Colonic mucosa (tissue), 4 donors: ENCODE measurements at regions not wholly inside any gene's neighbourhood (a gene's known extent, or its start where the extent isn't known, plus 50 kb on each side); places are given as distances from the start of the nearest gene placed in this dataset.

Experiments used
- DNase-seq: peaks from one replicate; pipeline ENCODE4 v3.0.0-alpha.2; 2020
- H3K27ac ChIP-seq: fragments of 200-600 bp; one replicate; pipeline ENCODE4 v1.8.0; 2021
- H3K27me3 ChIP-seq: fragments of 200-600 bp; one replicate; pipeline ENCODE4 v1.8.0; 2021
- H3K36me3 ChIP-seq: fragments of 200-600 bp; one replicate; pipeline ENCODE4 v1.8.0; 2021
- H3K4me1 ChIP-seq: fragments of 200-600 bp; one replicate; pipeline ENCODE4 v1.8.0; 2021; ENCODE audit warnings: mild to moderate bottlenecking
- H3K4me3 ChIP-seq: fragments of 200-600 bp; one replicate; pipeline ENCODE4 v1.8.0; 2021
- H3K9ac ChIP-seq, 2 donors: one replicate each; pipeline ENCODE4 v1.7.0; 2013; ENCODE audit warnings: control low read depth in 2 of 2, low read depth in 2 of 2, low read length in 2 of 2
- H3K9me3 ChIP-seq: fragments of 200-600 bp; one replicate; pipeline ENCODE4 v1.8.0; 2021
- intact Hi-C: fragments of 100-400 bp; cut with DNase I; formaldehyde crosslinking; loops from one replicate; pipeline ENCODE4 v1.14.1; 2022
- TF ChIP-seq, protein P1 (sequence below): fragments of 200-600 bp; IDR thresholded peaks from one replicate; pipeline ENCODE4 v1.8.0; 2022; ENCODE audit warnings: antibody characterized with exemption, mild to moderate bottlenecking
- donor health status: healthy.
- donor health status: DM: no; HTN: no; CAD: no.
- donor health status: DM: no; HTN: no; CAD: no.

GRCh38 chr2:71849607-71850305 lies 297.9 kb downstream of the CYP26B1 start:
- TF ChIP-seq, protein P1, sequence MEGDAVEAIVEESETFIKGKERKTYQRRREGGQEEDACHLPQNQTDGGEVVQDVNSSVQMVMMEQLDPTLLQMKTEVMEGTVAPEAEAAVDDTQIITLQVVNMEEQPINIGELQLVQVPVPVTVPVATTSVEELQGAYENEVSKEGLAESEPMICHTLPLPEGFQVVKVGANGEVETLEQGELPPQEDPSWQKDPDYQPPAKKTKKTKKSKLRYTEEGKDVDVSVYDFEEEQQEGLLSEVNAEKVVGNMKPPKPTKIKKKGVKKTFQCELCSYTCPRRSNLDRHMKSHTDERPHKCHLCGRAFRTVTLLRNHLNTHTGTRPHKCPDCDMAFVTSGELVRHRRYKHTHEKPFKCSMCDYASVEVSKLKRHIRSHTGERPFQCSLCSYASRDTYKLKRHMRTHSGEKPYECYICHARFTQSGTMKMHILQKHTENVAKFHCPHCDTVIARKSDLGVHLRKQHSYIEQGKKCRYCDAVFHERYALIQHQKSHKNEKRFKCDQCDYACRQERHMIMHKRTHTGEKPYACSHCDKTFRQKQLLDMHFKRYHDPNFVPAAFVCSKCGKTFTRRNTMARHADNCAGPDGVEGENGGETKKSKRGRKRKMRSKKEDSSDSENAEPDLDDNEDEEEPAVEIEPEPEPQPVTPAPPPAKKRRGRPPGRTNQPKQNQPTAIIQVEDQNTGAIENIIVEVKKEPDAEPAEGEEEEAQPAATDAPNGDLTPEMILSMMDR, result no peak
- Histone ChIP-seq H3K27me3 (no peaks in the 10 kb centered on the region), H3K9me3 (no peaks in the 10 kb centered on the region), H3K4me1 (no peaks in the 10 kb centered on the region), H3K4me3 (no peak overlapping the region), H3K27ac (no peak overlapping the region), H3K36me3 (no peaks in the 10 kb centered on the region), H3K9ac (no peak overlapping the region)
- intact Hi-C loops, result no loop called here
- DNase-seq, result no peak

DNA sequence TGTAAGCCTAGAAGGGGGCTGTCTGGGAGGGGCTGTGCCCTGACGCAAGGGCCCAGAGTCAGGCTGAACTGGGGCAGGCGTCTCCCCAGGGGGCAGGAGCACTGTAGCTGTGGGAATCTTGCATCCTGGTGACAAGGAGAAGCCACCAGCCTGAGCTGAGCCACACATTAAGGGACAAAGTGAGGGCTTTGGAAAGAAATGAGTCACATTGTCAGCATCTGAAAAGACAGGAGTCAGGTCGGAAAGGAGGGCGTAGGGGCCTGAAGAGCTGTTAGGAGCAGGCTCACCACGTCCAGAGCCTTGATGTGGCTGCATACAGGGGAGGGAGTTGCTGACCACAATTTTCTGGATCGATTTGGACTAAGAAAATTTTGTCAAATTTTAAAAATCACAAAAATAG lies 298.6 kb downstream of the CYP26B1 start:
- no peaks in the 10 kb centered on the region for H3K36me3 ChIP-seq
- no peaks in the 10 kb centered on the region for H3K27me3 ChIP-seq
- TF ChIP-seq, protein P1, result no peak
- no peaks in the 10 kb centered on the region for H3K4me1 ChIP-seq
- DNase-seq, result no peak
- no peak overlapping the region for H3K9ac ChIP-seq
- no peaks in the 10 kb centered on the region for H3K9me3 ChIP-seq
- intact Hi-C loops, result no loop called here
- H3K4me3 ChIP-seq, result no peak overlapping the region
- H3K27ac ChIP-seq, result no peak overlapping the region

GRCh38 chr2:71846669-71847291 lies 300.9 kb downstream of the CYP26B1 start:
- TF ChIP-seq, protein P1, result no peak
- Histone ChIP-seq H3K36me3 (no peaks in the 10 kb centered on the region), H3K27me3 (no peaks in the 10 kb centered on the region), H3K4me3 (no peak overlapping the region), H3K9ac (no peak overlapping the region), H3K27ac (no peak overlapping the region), H3K4me1 (no peaks in the 10 kb centered on the region), H3K9me3 (no peaks in the 10 kb centered on the region)
- DNase-seq, result no peak
- intact Hi-C loops, result no loop called here

GRCh38 chr2:71846072-71846471 lies 301.6 kb downstream of the CYP26B1 start:
- TF ChIP-seq, protein P1, result no peak
- Histone ChIP-seq H3K9ac (no peak overlapping the region), H3K36me3 (no peaks in the 10 kb centered on the region), H3K4me1 (no peaks in the 10 kb centered on the region), H3K4me3 (no peak overlapping the region), H3K27ac (no peak overlapping the region), H3K9me3 (no peaks in the 10 kb centered on the region), H3K27me3 (no peaks in the 10 kb centered on the region)
- intact Hi-C loops, result no loop called here
- DNase-seq, result no peak

GRCh38 chr2:71844967-71845366 lies 302.7 kb downstream of the CYP26B1 start:
- no peak overlapping the region for H3K9ac ChIP-seq
- DNase-seq, result no peak
- H3K4me1 ChIP-seq, result no peaks in the 10 kb centered on the region
- H3K27ac ChIP-seq, result no peak overlapping the region
- H3K4me3 ChIP-seq, result no peak overlapping the region
- no peaks in the 10 kb centered on the region for H3K27me3 ChIP-seq
- H3K36me3 ChIP-seq, result no peaks in the 10 kb centered on the region
- TF ChIP-seq, protein P1, result no peak
- intact Hi-C loops, result no loop called here
- no peaks in the 10 kb centered on the region for H3K9me3 ChIP-seq
